IPS-20b (cell line): ENCODE measurements at regions not wholly inside any gene's neighbourhood (a gene's known extent, or its start where the extent isn't known, plus 50 kb on each side); places are given as distances from the start of the nearest gene placed in this dataset.
"Not testable (repeated sequence)": the region's sequence is repeated elsewhere in the genome, so short reads cannot be mapped to it uniquely, and the experiment has no call there.

Experiments used
- H3K27ac ChIP-seq: one replicate; pipeline ENCODE4 v1.5.1; 2013; ENCODE audit warnings: low read length
- H3K27me3 ChIP-seq: 2 replicates; pipeline ENCODE4 v1.6.1; 2013; ENCODE audit warnings: mild to moderate bottlenecking, low read length, inconsistent platforms; ENCODE audit not compliant: insufficient read depth
- H3K36me3 ChIP-seq: 2 replicates; pipeline ENCODE4 v1.6.1; 2013; ENCODE audit warnings: low read depth, mild to moderate bottlenecking, inconsistent platforms, low read length, moderate library complexity; ENCODE audit not compliant: insufficient read depth
- H3K4me1 ChIP-seq: 2 replicates; pipeline ENCODE4 v1.6.1; 2013; ENCODE audit warnings: mild to moderate bottlenecking, control low read depth, inconsistent platforms, low read length, moderate library complexity; ENCODE audit not compliant: insufficient read depth
- H3K4me3 ChIP-seq: 2 replicates; pipeline ENCODE4 v1.5.1; 2013; ENCODE audit warnings: mild to moderate bottlenecking, low read length, inconsistent platforms
- H3K9ac ChIP-seq: 2 replicates; pipeline ENCODE4 v1.6.1; 2013; ENCODE audit warnings: low read depth, mild to moderate bottlenecking, inconsistent platforms, low read length, moderate library complexity
- H3K9me3 ChIP-seq: 2 replicates; pipeline ENCODE4 v1.6.1; 2013; ENCODE audit warnings: mild to moderate bottlenecking, low read depth, low read length, inconsistent platforms; ENCODE audit not compliant: insufficient read depth

- no peaks in the 10 kb centered on the region for H3K27me3 ChIP-seq
- no peak overlapping the region for H3K9ac ChIP-seq
- H3K4me3 ChIP-seq, result no peak overlapping the region
- H3K27ac ChIP-seq, result no peak overlapping the region
- no peaks in the 10 kb centered on the region for H3K36me3 ChIP-seq
- H3K9me3 ChIP-seq, result no peaks in the 10 kb centered on the region
- H3K4me1 ChIP-seq, result no peaks in the 10 kb centered on the region; the same call in 1 of the 2 replicates
These were observed 560.3 kb upstream of the ANO3 start for GRCh38 chr11:25771605-25772004.

DNA sequence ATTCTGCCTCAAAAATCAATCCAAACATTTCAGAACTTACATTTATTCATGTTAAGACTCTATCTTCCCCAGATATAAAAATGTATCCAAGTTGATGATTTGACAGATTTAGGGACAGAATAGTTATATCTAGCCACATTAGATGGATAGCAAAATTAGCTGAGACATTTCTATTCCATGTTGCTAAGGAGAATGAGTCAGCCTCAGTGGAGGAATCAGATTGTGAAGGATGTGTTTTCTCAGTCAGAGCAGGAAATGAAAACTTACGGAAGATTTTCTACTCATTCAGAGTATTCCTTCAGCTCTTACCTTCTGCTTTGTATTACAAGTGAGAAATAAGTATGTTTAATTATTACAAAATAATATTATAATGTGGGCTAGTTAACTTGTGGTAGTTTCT, 556.3 kb upstream of the ANO3 start:
- H3K36me3 ChIP-seq, result no peaks in the 10 kb centered on the region
- no peaks in the 10 kb centered on the region for H3K9me3 ChIP-seq
- H3K27me3 ChIP-seq, result no peaks in the 10 kb centered on the region
- H3K4me1 ChIP-seq, result no peaks in the 10 kb centered on the region
- no peak overlapping the region for H3K27ac ChIP-seq
- no peak overlapping the region for H3K9ac ChIP-seq
- H3K4me3 ChIP-seq, result no peak overlapping the region

GRCh38 chr11:25776238-25776637, 555.7 kb upstream of the ANO3 start:
- H3K4me1 ChIP-seq, result no peaks in the 10 kb centered on the region
- no peaks in the 10 kb centered on the region for H3K27me3 ChIP-seq
- no peaks in the 10 kb centered on the region for H3K36me3 ChIP-seq
- H3K27ac ChIP-seq, result no peak overlapping the region
- no peaks in the 10 kb centered on the region for H3K9me3 ChIP-seq
- no peak overlapping the region for H3K4me3 ChIP-seq
- H3K9ac ChIP-seq, result no peak overlapping the region

GRCh38 chr11:25777343-25777742, 554.6 kb upstream of the ANO3 start:
- H3K4me3 ChIP-seq, result no peak overlapping the region
- H3K27ac ChIP-seq, result no peak overlapping the region
- no peaks in the 10 kb centered on the region for H3K36me3 ChIP-seq
- no peaks in the 10 kb centered on the region for H3K27me3 ChIP-seq
- H3K4me1 ChIP-seq, result no peaks in the 10 kb centered on the region
- H3K9ac ChIP-seq, result no peak overlapping the region
- no peaks in the 10 kb centered on the region for H3K9me3 ChIP-seq

GRCh38 chr11:25779033-25779432, 552.9 kb upstream of the ANO3 start:
- Histone ChIP-seq H3K9me3 (no peaks in the 10 kb centered on the region), H3K36me3 (no peaks in the 10 kb centered on the region), H3K27me3 (no peaks in the 10 kb centered on the region), H3K4me1 (no peaks in the 10 kb centered on the region), H3K9ac (no peak overlapping the region), H3K4me3 (no peak overlapping the region), H3K27ac (no peak overlapping the region)

DNA sequence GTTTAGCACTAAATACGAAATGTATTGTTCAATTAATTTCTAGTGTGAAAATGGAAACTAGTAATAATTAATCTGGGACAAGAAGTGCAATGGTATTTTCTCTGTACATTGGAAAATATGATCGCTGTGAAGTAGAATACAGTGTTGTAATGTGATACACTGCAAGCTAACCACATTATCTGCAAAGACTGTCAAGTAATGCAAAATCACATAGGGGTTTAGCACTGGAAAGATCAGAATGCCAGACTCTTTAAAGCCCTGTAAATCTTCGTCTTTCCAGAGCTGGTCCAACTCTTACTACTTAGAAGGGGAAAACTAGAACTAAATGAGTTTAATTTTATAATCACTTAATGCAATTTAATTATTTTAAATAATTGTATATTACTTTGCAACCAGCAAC, 544.5 kb upstream of the ANO3 start:
- H3K27me3 ChIP-seq, result no peaks in the 10 kb centered on the region
- no peaks in the 10 kb centered on the region for H3K9me3 ChIP-seq
- no peaks in the 10 kb centered on the region for H3K4me1 ChIP-seq
- H3K4me3 ChIP-seq, result no peak overlapping the region
- H3K9ac ChIP-seq, result no peak overlapping the region
- no peak overlapping the region for H3K27ac ChIP-seq
- no peaks in the 10 kb centered on the region for H3K36me3 ChIP-seq

DNA sequence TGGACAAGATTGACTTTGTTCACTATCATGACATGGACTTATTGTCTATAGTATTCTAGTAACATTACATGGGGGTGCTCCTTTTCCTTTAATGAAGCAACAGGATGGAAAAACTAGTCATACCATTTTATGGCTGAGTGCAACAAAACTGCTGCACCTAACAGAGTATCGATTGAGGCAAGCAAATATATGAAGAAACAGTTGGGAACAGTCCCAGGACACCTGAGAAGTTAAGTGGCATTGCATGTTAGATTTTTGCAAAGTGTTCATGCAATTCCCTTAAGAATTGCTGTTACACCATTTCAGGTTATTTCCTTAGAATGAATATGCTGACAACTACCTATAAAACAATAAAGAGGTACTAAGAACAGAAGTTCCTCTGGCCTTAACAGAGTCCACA, 541.5 kb upstream of the ANO3 start:
- Histone ChIP-seq H3K9ac (no peak overlapping the region), H3K27ac (no peak overlapping the region), H3K36me3 (no peaks in the 10 kb centered on the region), H3K9me3 (no peaks in the 10 kb centered on the region), H3K4me3 (no peak overlapping the region), H3K4me1 (no peaks in the 10 kb centered on the region), H3K27me3 (no peaks in the 10 kb centered on the region)

GRCh38 chr11:25793637-25794036, 538.3 kb upstream of the ANO3 start:
- H3K27me3 ChIP-seq, result no peaks in the 10 kb centered on the region
- no peaks in the 10 kb centered on the region for H3K36me3 ChIP-seq
- no peaks in the 10 kb centered on the region for H3K9me3 ChIP-seq
- no peaks in the 10 kb centered on the region for H3K4me1 ChIP-seq
- H3K9ac ChIP-seq, result no peak overlapping the region
- H3K4me3 ChIP-seq, result no peak overlapping the region
- no peak overlapping the region for H3K27ac ChIP-seq

- no peaks in the 10 kb centered on the region for H3K36me3 ChIP-seq
- no peaks in the 10 kb centered on the region for H3K4me1 ChIP-seq
- H3K27me3 ChIP-seq, result no peaks in the 10 kb centered on the region
- H3K27ac ChIP-seq, result no peak overlapping the region
- no peak overlapping the region for H3K4me3 ChIP-seq
- no peaks in the 10 kb centered on the region for H3K9me3 ChIP-seq
- H3K9ac ChIP-seq, result no peak overlapping the region
These were observed 537.1 kb upstream of the ANO3 start for GRCh38 chr11:25794804-25795203.

DNA sequence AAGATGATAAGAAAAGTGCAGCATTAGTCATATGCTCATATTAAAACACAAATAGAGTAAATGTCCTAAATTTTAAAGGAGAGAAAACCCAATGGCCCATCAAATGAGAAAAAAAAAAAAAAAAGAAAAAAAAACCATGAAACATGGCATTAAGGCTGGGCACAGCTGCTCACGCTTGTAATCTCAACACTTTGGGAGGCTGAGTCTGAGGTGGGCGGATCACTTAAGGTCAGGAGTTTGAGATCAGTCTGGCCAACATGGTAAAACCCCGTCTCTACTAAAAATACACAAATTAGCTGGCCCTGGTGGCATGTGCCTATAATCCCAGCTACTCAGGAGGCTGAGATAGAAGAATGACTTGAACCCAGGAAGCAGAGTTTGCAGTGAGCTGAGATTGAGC, 515.5 kb upstream of the ANO3 start:
- H3K27me3 ChIP-seq, result no peaks in the 10 kb centered on the region
- H3K4me3 ChIP-seq, result no peak overlapping the region
- H3K36me3 ChIP-seq, result no peaks in the 10 kb centered on the region
- no peak overlapping the region for H3K27ac ChIP-seq
- no peaks in the 10 kb centered on the region for H3K9me3 ChIP-seq
- H3K4me1 ChIP-seq, result no peaks in the 10 kb centered on the region
- no peak overlapping the region for H3K9ac ChIP-seq

DNA sequence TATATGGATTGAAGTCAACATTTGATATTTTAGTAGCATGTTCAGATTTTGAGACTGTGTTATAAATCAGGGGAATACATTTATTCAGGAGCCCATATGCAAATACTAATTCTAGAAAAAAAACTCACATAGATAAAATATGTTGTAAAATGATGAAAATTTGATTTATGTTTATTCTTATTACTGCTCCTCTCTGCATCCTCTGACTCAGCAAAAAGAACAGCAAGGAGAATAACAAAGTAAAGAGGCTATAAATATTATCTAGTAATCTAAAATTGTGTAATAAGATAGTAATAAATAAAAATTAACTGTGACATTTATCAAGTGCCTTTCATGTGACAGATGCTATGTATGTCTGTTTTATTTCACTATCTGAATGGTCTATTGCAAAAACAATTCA, 507.2 kb upstream of the ANO3 start:
- Histone ChIP-seq H3K9ac (no peak overlapping the region), H3K27ac (no peak overlapping the region), H3K27me3 (no peaks in the 10 kb centered on the region), H3K9me3 (no peaks in the 10 kb centered on the region), H3K36me3 (no peaks in the 10 kb centered on the region), H3K4me1 (no peaks in the 10 kb centered on the region), H3K4me3 (no peak overlapping the region)

DNA sequence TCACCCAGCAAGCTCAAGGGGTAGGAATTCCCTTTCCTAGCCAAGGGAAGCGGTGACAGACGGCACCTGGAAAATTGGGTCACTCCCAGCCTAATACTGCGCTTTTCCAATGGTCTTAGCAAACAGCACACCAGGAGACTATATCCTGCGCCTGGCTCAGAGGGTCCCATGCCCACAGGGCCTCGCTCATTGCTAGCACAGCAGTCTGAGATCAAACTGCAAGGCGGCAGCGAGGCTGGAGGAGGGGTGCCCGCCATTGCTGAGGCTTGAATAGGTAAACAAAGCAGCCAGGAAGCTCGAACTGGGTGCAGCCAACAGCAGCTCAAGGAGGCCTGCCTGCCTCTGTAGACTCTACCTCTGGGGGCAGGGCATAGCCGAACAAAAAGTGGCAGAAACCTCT, 500.4 kb upstream of the ANO3 start:
- H3K27ac ChIP-seq, H3K4me1 ChIP-seq, H3K9me3 ChIP-seq, H3K9ac ChIP-seq, H3K27me3 ChIP-seq, H3K36me3 ChIP-seq, H3K4me3 ChIP-seq: not testable (repeated sequence)
